MCF 10A (cell line): ENCODE measurements at regions not wholly inside any gene's neighbourhood (a gene's known extent, or its start where the extent isn't known, plus 50 kb on each side); places are given as distances from the start of the nearest gene placed in this dataset.

Experiments used
- BruUV-seq: library from RNA; stranded (reverse); fragments of 400-500 nt; replicated peaks from 2 replicates; lab custom pipeline; 2021; lab: Mats Ljungman, UMichigan
- CTCF ChIA-PET: fragments of 300-600 bp; sonication (Branson Sonifier 250); formaldehyde crosslinking; extraction: SDS; loops from one replicate; lab custom pipeline; 2021; ENCODE audit warnings: antibody characterized with exemption, inconsistent platforms; lab: Yijun Ruan, JAX
- POLR2A ChIA-PET: fragments of 300-600, 350-650 bp; sonication (Branson Sonifier 250); formaldehyde crosslinking; extraction: SDS; loops from one replicate; lab custom pipeline; 2020; ENCODE audit warnings: antibody characterized with exemption, inconsistent platforms; lab: Yijun Ruan, JAX
- DNase-seq: peaks from one replicate; pipeline ENCODE4 v3.0.0-alpha.2; 2018; ENCODE audit not compliant: unreplicated experiment
- H3K27ac Mint-ChIP-seq: one replicate; pipeline ENCODE4 v1.8.0; 2022; ENCODE audit warnings: mild to moderate bottlenecking, low read depth, mixed read lengths; ENCODE audit not compliant: unreplicated experiment
- H3K27me3 Mint-ChIP-seq: one replicate; pipeline ENCODE4 v1.8.0; 2022; ENCODE audit warnings: mixed read lengths; ENCODE audit not compliant: insufficient read depth, unreplicated experiment
- H3K36me3 Mint-ChIP-seq: one replicate; pipeline ENCODE4 v1.8.0; 2022; ENCODE audit warnings: mild to moderate bottlenecking, moderate library complexity, mixed read lengths; ENCODE audit not compliant: insufficient read depth, unreplicated experiment
- H3K4me1 Mint-ChIP-seq: one replicate; pipeline ENCODE4 v1.8.0; 2022; ENCODE audit warnings: mixed read lengths; ENCODE audit not compliant: insufficient read depth, unreplicated experiment
- H3K4me3 Mint-ChIP-seq: one replicate; pipeline ENCODE4 v1.8.0; 2022; ENCODE audit warnings: mild to moderate bottlenecking, moderate library complexity, mixed read lengths; ENCODE audit not compliant: unreplicated experiment
- H3K9me3 Mint-ChIP-seq: one replicate; pipeline ENCODE4 v1.8.0; 2022; ENCODE audit warnings: mixed read lengths; ENCODE audit not compliant: unreplicated experiment
- intact Hi-C: fragments of 100-400 bp; cut with micrococcal nuclease; formaldehyde crosslinking; loops from 2 replicates; pipeline ENCODE4 v1.14.1; 2022
- TF ChIP-seq, protein P1 (sequence below): fragments of 200-600 bp; IDR thresholded peaks from one replicate; pipeline ENCODE4 v1.8.0; 2022; ENCODE audit warnings: antibody characterized with exemption, mild to moderate bottlenecking; ENCODE audit not compliant: unreplicated experiment

DNA sequence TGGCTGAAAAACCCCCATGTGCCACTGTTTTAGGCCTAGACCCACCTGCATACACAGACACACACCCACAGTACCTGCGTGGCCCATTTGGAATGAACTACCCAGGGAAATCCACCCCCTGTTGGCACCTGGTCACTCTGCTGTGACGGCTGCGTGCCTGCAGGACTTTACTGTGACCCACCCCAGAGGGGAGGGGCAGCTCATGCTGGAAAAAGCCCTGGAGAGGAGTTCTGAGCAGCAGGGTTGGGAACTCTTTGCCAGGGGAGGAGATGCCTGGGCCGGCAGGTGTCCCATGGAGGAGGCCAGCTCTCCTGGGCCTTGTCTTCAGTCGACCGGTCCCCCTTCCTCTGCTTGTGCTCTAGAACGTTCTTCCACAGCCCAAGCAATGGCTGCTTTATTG, 87.3 kb upstream of the CSF3R start:
- Mint-ChIP-seq H3K27ac (no peak overlapping the region), H3K9me3 (no peaks in the 10 kb centered on the region), H3K4me3 (no peak overlapping the region), H3K36me3 (no peaks in the 10 kb centered on the region), H3K27me3 (peaks cover 50% of the 10 kb centered on the region), H3K4me1 (no peaks in the 10 kb centered on the region)
- CTCF ChIA-PET = no interaction called here
- BruUV-seq = no TSS peak
- DNase-seq = no peak
- TF ChIP-seq, protein P1, sequence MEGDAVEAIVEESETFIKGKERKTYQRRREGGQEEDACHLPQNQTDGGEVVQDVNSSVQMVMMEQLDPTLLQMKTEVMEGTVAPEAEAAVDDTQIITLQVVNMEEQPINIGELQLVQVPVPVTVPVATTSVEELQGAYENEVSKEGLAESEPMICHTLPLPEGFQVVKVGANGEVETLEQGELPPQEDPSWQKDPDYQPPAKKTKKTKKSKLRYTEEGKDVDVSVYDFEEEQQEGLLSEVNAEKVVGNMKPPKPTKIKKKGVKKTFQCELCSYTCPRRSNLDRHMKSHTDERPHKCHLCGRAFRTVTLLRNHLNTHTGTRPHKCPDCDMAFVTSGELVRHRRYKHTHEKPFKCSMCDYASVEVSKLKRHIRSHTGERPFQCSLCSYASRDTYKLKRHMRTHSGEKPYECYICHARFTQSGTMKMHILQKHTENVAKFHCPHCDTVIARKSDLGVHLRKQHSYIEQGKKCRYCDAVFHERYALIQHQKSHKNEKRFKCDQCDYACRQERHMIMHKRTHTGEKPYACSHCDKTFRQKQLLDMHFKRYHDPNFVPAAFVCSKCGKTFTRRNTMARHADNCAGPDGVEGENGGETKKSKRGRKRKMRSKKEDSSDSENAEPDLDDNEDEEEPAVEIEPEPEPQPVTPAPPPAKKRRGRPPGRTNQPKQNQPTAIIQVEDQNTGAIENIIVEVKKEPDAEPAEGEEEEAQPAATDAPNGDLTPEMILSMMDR = no peak
- intact Hi-C loops = loop anchor here (10.0 kb wide), 1 partner anchor 605 kb away; no protein-coding TSS in a partner anchor
- POLR2A ChIA-PET = no interaction called here

DNA sequence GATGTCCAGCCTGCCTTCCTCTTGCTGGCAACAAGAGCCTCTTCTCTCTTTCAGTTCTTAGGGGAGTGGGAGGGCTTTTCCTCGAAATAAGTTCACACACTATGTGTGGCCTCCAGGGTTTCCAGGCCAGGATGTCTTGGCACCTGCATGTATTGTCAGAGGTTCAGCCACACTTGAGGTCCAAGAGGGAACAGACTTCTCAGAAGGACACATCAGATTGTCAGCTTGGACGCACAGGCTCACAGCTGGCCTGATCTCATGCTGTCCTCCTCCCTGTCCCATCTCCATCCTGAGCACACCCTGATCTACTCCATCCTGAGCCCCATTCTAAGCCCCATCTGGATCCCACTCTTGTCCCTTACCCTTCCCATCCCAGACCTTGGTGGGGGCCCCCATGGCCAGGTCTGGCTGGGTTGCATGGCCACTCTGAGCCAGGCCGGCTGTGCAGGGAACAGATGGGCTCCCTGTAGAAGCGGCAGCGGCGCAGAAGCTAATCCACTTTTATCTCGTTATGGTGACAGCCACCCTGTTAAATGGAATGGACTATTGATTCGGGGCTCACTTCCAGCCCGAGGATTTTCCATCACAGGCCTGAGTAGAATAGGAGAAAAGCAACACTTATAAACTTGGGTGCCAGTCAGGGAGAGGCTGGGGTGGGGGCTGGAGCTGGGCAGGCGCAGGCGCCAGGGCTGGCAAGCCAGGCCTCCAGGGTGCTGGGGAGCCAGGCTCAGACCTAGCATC, 85.1 kb upstream of the CSF3R start:
- Mint-ChIP-seq H3K27ac (no peak overlapping the region), H3K9me3 (no peaks in the 10 kb centered on the region), H3K27me3 (peaks cover 40% of the 10 kb centered on the region), H3K36me3 (no peaks in the 10 kb centered on the region), H3K4me1 (no peaks in the 10 kb centered on the region), H3K4me3 (no peak overlapping the region)
- BruUV-seq = no TSS peak
- intact Hi-C loops = no loop called here
- TF ChIP-seq, protein P1 = no peak
- no peak for DNase-seq
- CTCF ChIA-PET = interaction anchor here (0.5 to 1.0 kb wide), 2 partner anchors 8 to 146 kb away, joined by 3 read pairs; no protein-coding TSS in a partner anchor
- POLR2A ChIA-PET = no interaction called here

DNA sequence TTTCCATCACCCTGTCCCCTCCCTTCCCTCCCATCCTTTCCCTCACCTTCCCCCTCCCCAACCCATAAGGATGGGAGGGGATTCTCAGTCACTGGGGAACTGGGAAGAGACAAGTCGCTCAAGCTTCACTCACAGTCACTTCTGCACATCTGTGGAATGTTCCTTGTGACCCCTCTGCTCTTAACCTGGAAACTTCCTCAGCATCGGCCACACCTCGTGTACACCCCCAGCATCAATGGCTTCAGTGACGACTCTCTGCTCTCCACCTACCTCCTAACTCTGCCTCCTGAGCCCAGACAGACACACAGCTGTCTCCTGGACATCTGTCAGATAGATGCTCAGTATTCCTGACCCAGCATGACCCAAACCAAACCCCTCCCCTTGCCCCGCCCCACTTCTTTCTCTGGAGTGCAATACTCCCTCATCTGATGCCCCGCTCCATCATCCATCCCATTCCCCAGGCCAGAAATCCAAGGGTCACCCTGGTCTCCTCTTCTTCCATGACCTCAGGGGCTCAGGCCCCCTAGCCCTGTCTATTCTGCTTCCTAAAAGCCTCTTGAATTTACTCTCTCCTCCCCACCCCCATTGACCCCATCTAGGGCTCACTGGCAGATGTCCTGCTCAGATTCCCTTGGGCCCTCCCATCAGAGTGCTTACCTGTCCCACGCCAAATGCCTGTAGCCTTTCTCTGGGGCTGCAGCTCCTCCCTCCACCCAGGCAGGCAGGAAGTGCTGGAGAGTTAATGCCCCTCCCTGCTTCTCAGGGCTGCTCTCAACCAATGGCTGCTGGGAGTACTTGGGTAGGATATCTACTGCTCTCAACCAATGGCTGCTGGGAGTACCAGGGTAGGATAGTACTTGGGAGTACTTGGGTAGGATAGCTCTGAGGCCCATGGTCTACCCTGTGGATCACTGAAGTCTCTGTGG, 83.1 kb upstream of the CSF3R start:
- Mint-ChIP-seq H3K27me3 (peaks cover 34% of the 10 kb centered on the region), H3K36me3 (no peaks in the 10 kb centered on the region), H3K4me1 (no peaks in the 10 kb centered on the region), H3K4me3 (no peak overlapping the region), H3K9me3 (no peaks in the 10 kb centered on the region), H3K27ac (no peak overlapping the region)
- ChIA-PET CTCF (interaction anchor here (0.5 to 2.5 kb wide), 4 partner anchors 9 to 819 kb away, joined by 3 to 9 read pairs (median 6); no protein-coding TSS in a partner anchor), POLR2A (no interaction called here)
- intact Hi-C loops = no loop called here
- DNase-seq = no peak
- BruUV-seq = no TSS peak
- TF ChIP-seq, protein P1 = no peak

DNA sequence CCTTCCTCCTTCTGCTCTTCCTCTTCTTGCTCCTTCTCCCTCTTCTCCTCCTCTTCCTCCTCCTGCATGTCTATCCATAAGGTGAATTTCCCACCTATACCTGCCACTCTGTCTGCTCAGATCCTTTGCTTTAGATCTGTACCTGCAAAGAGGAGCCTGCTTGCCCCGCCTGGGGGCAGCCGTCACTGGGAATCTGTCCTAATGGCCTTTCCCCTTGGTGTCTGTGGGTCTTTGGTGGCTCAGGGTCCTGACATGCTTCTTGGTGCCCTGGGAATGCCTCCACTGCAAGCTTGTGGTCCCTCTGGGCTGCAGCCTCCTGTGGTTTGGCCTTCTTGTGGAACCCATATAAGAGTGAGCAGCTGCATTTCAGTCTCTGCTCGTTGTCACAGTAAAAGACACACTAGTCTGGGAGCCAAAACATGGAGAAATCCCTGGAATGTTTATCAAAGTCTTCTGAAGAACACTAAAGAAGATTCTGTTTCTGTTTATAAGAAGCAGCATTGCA, 79.5 kb upstream of the CSF3R start:
- TF ChIP-seq, protein P1 = no peak
- H3K4me3 Mint-ChIP-seq = no peak overlapping the region
- no peaks in the 10 kb centered on the region for H3K9me3 Mint-ChIP-seq
- intact Hi-C loops = no loop called here
- peaks cover 16% of the 10 kb centered on the region for H3K27me3 Mint-ChIP-seq
- no peak for DNase-seq
- H3K4me1 Mint-ChIP-seq = no peaks in the 10 kb centered on the region
- H3K27ac Mint-ChIP-seq = no peak overlapping the region
- ChIA-PET POLR2A (no interaction called here), CTCF (interaction anchor here (1.0 to 1.7 kb wide), 2 partner anchors 10 to 13 kb away, joined by 3 to 7 read pairs; no protein-coding TSS in a partner anchor)
- no TSS peak for BruUV-seq
- H3K36me3 Mint-ChIP-seq = no peaks in the 10 kb centered on the region
